ENCODE measurements at regions not wholly inside any gene's neighbourhood (a gene's known extent, or its start where the extent isn't known, plus 50 kb on each side); places are given as distances from the start of the nearest gene placed in this dataset.

GRCh38 chr7:6886198-6886597 is 60.1 kb upstream of the CCZ1B start:
- TF ChIP-seq POLR2A (IDR thresholded peaks at IDR 0.05) (no peak), CTCF (IDR thresholded peaks at IDR 0.05) (no peak)

All from thyroid gland (tissue), 4 donors.